HepG2 (cell line): ENCODE measurements at regions not wholly inside any gene's neighbourhood (a gene's known extent, or its start where the extent isn't known, plus 50 kb on each side); places are given as distances from the start of the nearest gene placed in this dataset.

Experiments used
- ATAC-seq: fragments of 200-7000 bp; cut with Tn5 transposase; 3 replicates; pipeline ENCODE4 v1.9.1; 2020; ENCODE audit warnings: mild to moderate bottlenecking, moderate library complexity
- BruUV-seq: library from RNA; stranded (reverse); fragments of 400-500 nt; replicated peaks from 2 replicates; lab custom pipeline; 2021; lab: Mats Ljungman, UMichigan
- CTCF ChIA-PET: fragments of 300-600 bp; formaldehyde crosslinking; extraction: SDS; loops from one replicate; lab custom pipeline; 2021; ENCODE audit warnings: low total read pairs, inconsistent platforms, low intra/inter-chr PET ratio; lab: Yijun Ruan, JAX
- POLR2A ChIA-PET: fragments of 350-600 bp; sonication (Branson Sonifier 250); formaldehyde crosslinking; loops from one replicate; lab custom pipeline; 2020; ENCODE audit warnings: antibody characterized with exemption, inconsistent platforms; lab: Yijun Ruan, JAX
- DNase-seq: peaks from one replicate; pipeline ENCODE4 v3.0.0-alpha.2; 2015; ENCODE audit warnings: low spot score
- FAIRE-seq: peaks from 3 replicates; lab custom pipeline; 2011; peaks lifted over from hg19 to GRCh38; lab: Jason Lieb, UNC
- H2AFZ ChIP-seq: one replicate; pipeline ENCODE4 v1.6.1; 2011; ENCODE audit warnings: low read length, inconsistent platforms
- H3K27ac ChIP-seq: fragments of 300-600 bp; 3 replicates; pipeline ENCODE4 v1.8.0; 2011; ENCODE audit warnings: mixed run types, mild to moderate bottlenecking, mixed read lengths, low read length, inconsistent platforms; ENCODE audit not compliant: insufficient read depth; ENCODE audit errors: extremely low read length
- H3K27me3 ChIP-seq, 2 experiments: fragments of 200-600 bp in 1 of 2; 2 replicates in 1 of 2; 3 replicates in 1 of 2; pipeline versions ENCODE4 v1.6.0 to v1.8.0; 2011; ENCODE audit warnings: low read length in 2 of 2, mild to moderate bottlenecking in 2 of 2, moderate library complexity in 2 of 2, inconsistent platforms in 1 of 2; ENCODE audit not compliant: insufficient read depth in 2 of 2, control insufficient read depth in 1 of 2
- H3K36me3 ChIP-seq, 2 experiments: fragments of 200-600 bp in 1 of 2; replicated peaks in 1 of 2; 2 replicates in 1 of 2; 3 replicates in 1 of 2; pipeline versions ENCODE4 v1.5.1 to v1.8.0; 2011; ENCODE audit warnings: low read length in 2 of 2, inconsistent platforms in 1 of 2; ENCODE audit not compliant: insufficient read depth in 2 of 2, control insufficient read depth in 1 of 2
- H3K4me1 ChIP-seq: 2 replicates; pipeline ENCODE4 v1.5.1; 2012; ENCODE audit warnings: low read length, inconsistent platforms; ENCODE audit not compliant: insufficient read depth
- H3K4me2 ChIP-seq: 2 replicates; pipeline ENCODE4 v1.6.0; 2011; ENCODE audit warnings: low read depth, low read length, inconsistent platforms
- H3K4me3 ChIP-seq, 3 experiments: fragments of 200-600 bp in 1 of 3; sonication (generic), shearing (Covaris generic) in 1 of 3; replicated peaks in 1 of 3; 2 replicates each; pipeline ENCODE4 v1.5.1; 2011 to 2016; ENCODE audit warnings: low read length in 3 of 3, inconsistent platforms in 2 of 3, low read depth in 2 of 3, mild to moderate bottlenecking in 2 of 3, control low read depth in 1 of 3, mixed read lengths in 1 of 3; ENCODE audit not compliant: insufficient read depth in 1 of 3
- H3K79me2 ChIP-seq: one replicate; pipeline ENCODE4 v1.6.1; 2011; ENCODE audit warnings: low read length, inconsistent platforms; ENCODE audit not compliant: insufficient read depth
- H3K9ac ChIP-seq: 2 replicates; pipeline ENCODE4 v1.6.0; 2011; ENCODE audit warnings: mild to moderate bottlenecking, low read depth, low read length, inconsistent platforms; ENCODE audit not compliant: insufficient read depth
- H3K9me3 ChIP-seq: 2 replicates; pipeline ENCODE4 v1.5.1; 2012; ENCODE audit warnings: mild to moderate bottlenecking, low read length
- H4K20me1 ChIP-seq: 2 replicates; pipeline ENCODE4 v1.6.0; 2011; ENCODE audit warnings: inconsistent platforms, mild to moderate bottlenecking, low read length, moderate library complexity; ENCODE audit not compliant: insufficient read depth
- MAZ ChIP-seq, 2 experiments: sonication (generic) in 1 of 2; formaldehyde crosslinking in 1 of 2; IDR thresholded peaks; 2 replicates each; pipeline versions ENCODE4 v1.5.0 to v1.6.1; 2012 to 2020; ENCODE audit warnings: low read depth in 2 of 2, mild to moderate bottlenecking in 2 of 2, borderline replicate concordance in 1 of 2, improper control_type of control experiment in 1 of 2, low read length in 1 of 2, missing genetic modification reagents in 1 of 2, moderate library complexity in 1 of 2
- MED1 ChIP-seq: sonication (generic); formaldehyde crosslinking; IDR thresholded peaks from 2 replicates; pipeline ENCODE4 v1.4.0; 2020; ENCODE audit warnings: missing genetic modification reagents
- NAIF1 ChIP-seq: sonication (generic); formaldehyde crosslinking; IDR thresholded peaks from 2 replicates; pipeline ENCODE4 v1.5.0; 2020; ENCODE audit warnings: mild to moderate bottlenecking, missing genetic modification reagents, borderline replicate concordance
- NCOA1 ChIP-seq: sonication (generic); formaldehyde crosslinking; IDR thresholded peaks from 2 replicates; pipeline ENCODE4 v1.9.0; 2021; ENCODE audit warnings: missing genetic modification reagents
- RORA ChIP-seq: sonication (generic); formaldehyde crosslinking; IDR thresholded peaks from 2 replicates; pipeline ENCODE4 v1.5.0; 2020; ENCODE audit warnings: mild to moderate bottlenecking, missing genetic modification reagents, moderate library complexity
- SNAPC4 ChIP-seq: sonication (generic); formaldehyde crosslinking; IDR thresholded peaks from 2 replicates; pipeline ENCODE4 v1.4.0; 2020; ENCODE audit warnings: mild to moderate bottlenecking, missing genetic modification reagents
- SP4 ChIP-seq: sonication (generic); formaldehyde crosslinking; IDR thresholded peaks from 2 replicates; pipeline ENCODE4 v1.8.1; 2023; ENCODE audit warnings: mild to moderate bottlenecking, missing genetic modification reagents
- ZNF362 ChIP-seq: sonication (generic); formaldehyde crosslinking; IDR thresholded peaks from 2 replicates; pipeline ENCODE4 v1.4.0; 2020; ENCODE audit warnings: missing genetic modification reagents, mild to moderate bottlenecking, borderline replicate concordance
- ZNF550 ChIP-seq: sonication (generic); formaldehyde crosslinking; IDR thresholded peaks from 2 replicates; pipeline ENCODE4 v1.4.0; 2020; ENCODE audit warnings: mild to moderate bottlenecking, missing genetic modification reagents, borderline replicate concordance
- ZNF737 ChIP-seq: sonication (generic); formaldehyde crosslinking; IDR thresholded peaks from 2 replicates; pipeline ENCODE4 v1.5.0; 2020; ENCODE audit warnings: missing genetic modification reagents, mild to moderate bottlenecking, borderline replicate concordance
- ZNF839 ChIP-seq: sonication (generic); formaldehyde crosslinking; IDR thresholded peaks from 2 replicates; pipeline ENCODE4 v1.4.0; 2020; ENCODE audit warnings: missing genetic modification reagents, mild to moderate bottlenecking, borderline replicate concordance
- WGBS: methylation state at CpG from one replicate; pipeline ENCODE4 v1.1.6; 2017; ENCODE audit warnings: low lambda C conversion rate; 5-methylcytosine and 5-hydroxymethylcytosine counted together
- in situ Hi-C: cut with HindIII; loops from 2 replicates; pipeline ENCODE4 v1.10.0; 2017; ENCODE audit warnings: low pct_unique_long_range_greater_than_20kb; ENCODE audit not compliant: extremely low pct_ligation_motif_present
- intact Hi-C: fragments of 100-400 bp; cut with micrococcal nuclease; formaldehyde crosslinking; loops from one replicate; pipeline ENCODE4 v1.10.0; 2022; ENCODE audit not compliant: unreplicated experiment

- Histone ChIP-seq H3K36me3 (no peaks in the 10 kb centered on the region), H4K20me1 (no peaks in the 10 kb centered on the region), H3K4me1 (no peaks in the 10 kb centered on the region), H3K4me2 (no peak overlapping the region), H3K27me3 (peaks cover 2 to 23% of the 10 kb centered on the region in 2 experiments; a peak in 3 of 5 replicates), H3K9ac (no peak overlapping the region), H3K9me3 (no peaks in the 10 kb centered on the region), H3K27ac (no peak overlapping the region), H3K4me3 (no peak overlapping the region), H3K79me2 (no peaks in the 10 kb centered on the region), H2AFZ (no peak overlapping the region)
- ATAC-seq (no peak), FAIRE-seq (no peak), DNase-seq (no peak)
- POLR2A ChIA-PET: no interaction called here
- in situ Hi-C loops: no loop called here
- BruUV-seq: no TSS peak
- TF ChIP-seq SNAPC4 (CRISPR knock-in tag): no peak
- TF ChIP-seq ZNF737 (CRISPR knock-in tag): no peak
- TF ChIP-seq ZNF839 (CRISPR knock-in tag): no peak
- TF ChIP-seq SP4 (CRISPR knock-in tag): no peak
- no peak for TF ChIP-seq ZNF362 (CRISPR knock-in tag)
- TF ChIP-seq NAIF1 (CRISPR knock-in tag): no peak
- no peak for TF ChIP-seq MAZ (IDR thresholded peaks at IDR 0.05; ENCODE audit: borderline replicate concordance, low read depth, low read length)
- TF ChIP-seq MAZ (CRISPR knock-in tag; IDR thresholded peaks at IDR 0.05; ENCODE audit: low read depth): no peak
- TF ChIP-seq NCOA1 (CRISPR knock-in tag): no peak
- no peak for TF ChIP-seq MED1 (CRISPR knock-in tag)
- no peak for TF ChIP-seq ZNF550
- TF ChIP-seq RORA (CRISPR knock-in tag): no peak
- intact Hi-C loops: no loop called here
- 19% methylated on average over 5 of the region's 5 CpGs for WGBS
- CTCF ChIA-PET: no interaction called here
Observed at GRCh38 chr11:130527636-130528297, 79.3 kb downstream of the ADAMTS15 start.
